ENCODE measurements at regions not wholly inside any gene's neighbourhood (a gene's known extent, or its start where the extent isn't known, plus 50 kb on each side); places are given as distances from the start of the nearest gene placed in this dataset.

GRCh38 chr9:129525656-129526196 is 95.2 kb downstream of the C9orf50 start:
- no peak for TF ChIP-seq SUZ12 (IDR thresholded peaks at IDR 0.05; ENCODE audit: extremely low read depth, insufficient read depth, insufficient read length)
- no peak for TF ChIP-seq YY1 (IDR thresholded peaks at IDR 0.05; ENCODE audit: insufficient read depth, insufficient read length)
- TF ChIP-seq ZNF274 (IDR thresholded peaks at IDR 0.05; ENCODE audit: low read depth, low read length) = no peak
